Astrocyte (in vitro differentiated cells and primary cell): ENCODE measurements at regions not wholly inside any gene's neighbourhood (a gene's known extent, or its start where the extent isn't known, plus 50 kb on each side); places are given as distances from the start of the nearest gene placed in this dataset.

Source experiments
- CTCF ChIP-seq: IDR thresholded peaks from 2 replicates; pipeline ENCODE4 v1.5.1; 2011; ENCODE audit warnings: low read depth, mild to moderate bottlenecking, inconsistent platforms, low read length, moderate library complexity; ENCODE audit not compliant: insufficient read depth
- EZH2 ChIP-seq: IDR thresholded peaks from 2 replicates; pipeline ENCODE4 v1.6.1; 2012; ENCODE audit warnings: mild to moderate bottlenecking, low read length, inconsistent platforms; ENCODE audit not compliant: insufficient read depth

GRCh38 chr2:226463154-226463553, 336.5 kb downstream of the IRS1 start:
- TF ChIP-seq CTCF (no peak), EZH2 (no peak)
